ENCODE measurements at regions not wholly inside any gene's neighbourhood (a gene's known extent, or its start where the extent isn't known, plus 50 kb on each side); places are given as distances from the start of the nearest gene placed in this dataset.

DNA sequence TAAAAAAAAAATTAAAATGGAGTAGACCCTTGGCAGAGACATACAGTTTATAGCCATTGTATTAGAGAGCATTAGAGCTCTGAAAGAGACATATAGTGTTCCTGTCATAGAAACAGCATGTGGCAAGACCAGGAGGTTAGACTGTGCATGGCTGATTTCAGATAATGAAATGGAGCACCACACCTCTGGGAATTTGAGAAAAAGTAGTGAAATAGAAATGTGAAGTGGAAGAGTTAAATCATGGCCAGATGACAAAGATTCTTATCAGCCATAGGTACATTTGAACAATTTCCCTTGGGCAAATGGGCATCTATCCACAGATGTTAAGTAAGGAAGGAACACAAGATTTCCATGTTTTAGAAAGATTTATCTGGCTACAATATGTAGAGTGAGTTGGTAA lies 1083.1 kb downstream of the PLA2G4A start:
- TF ChIP-seq, protein P1, sequence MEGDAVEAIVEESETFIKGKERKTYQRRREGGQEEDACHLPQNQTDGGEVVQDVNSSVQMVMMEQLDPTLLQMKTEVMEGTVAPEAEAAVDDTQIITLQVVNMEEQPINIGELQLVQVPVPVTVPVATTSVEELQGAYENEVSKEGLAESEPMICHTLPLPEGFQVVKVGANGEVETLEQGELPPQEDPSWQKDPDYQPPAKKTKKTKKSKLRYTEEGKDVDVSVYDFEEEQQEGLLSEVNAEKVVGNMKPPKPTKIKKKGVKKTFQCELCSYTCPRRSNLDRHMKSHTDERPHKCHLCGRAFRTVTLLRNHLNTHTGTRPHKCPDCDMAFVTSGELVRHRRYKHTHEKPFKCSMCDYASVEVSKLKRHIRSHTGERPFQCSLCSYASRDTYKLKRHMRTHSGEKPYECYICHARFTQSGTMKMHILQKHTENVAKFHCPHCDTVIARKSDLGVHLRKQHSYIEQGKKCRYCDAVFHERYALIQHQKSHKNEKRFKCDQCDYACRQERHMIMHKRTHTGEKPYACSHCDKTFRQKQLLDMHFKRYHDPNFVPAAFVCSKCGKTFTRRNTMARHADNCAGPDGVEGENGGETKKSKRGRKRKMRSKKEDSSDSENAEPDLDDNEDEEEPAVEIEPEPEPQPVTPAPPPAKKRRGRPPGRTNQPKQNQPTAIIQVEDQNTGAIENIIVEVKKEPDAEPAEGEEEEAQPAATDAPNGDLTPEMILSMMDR (IDR thresholded peaks at IDR 0.05; ENCODE audit: low read length), result no peak
- no peak for TF ChIP-seq EZH2 (IDR thresholded peaks at IDR 0.05; ENCODE audit: borderline replicate concordance, low read length)
